A673 (cell line): ENCODE measurements at regions not wholly inside any gene's neighbourhood (a gene's known extent, or its start where the extent isn't known, plus 50 kb on each side); places are given as distances from the start of the nearest gene placed in this dataset.

Experiments
- BruUV-seq: library from RNA; stranded (reverse); fragments of 400-500 nt; replicated peaks from 2 replicates; lab custom pipeline; 2021; lab: Mats Ljungman, UMichigan
- CTCF ChIA-PET: fragments of 300-600 bp; sonication (Branson Sonifier 250); formaldehyde crosslinking; loops from one replicate; lab custom pipeline; 2022; ENCODE audit warnings: antibody characterized with exemption; lab: Charles Lee
- POLR2A ChIA-PET: fragments of 300-600 bp; sonication (Branson Sonifier 250); formaldehyde crosslinking; loops from one replicate; lab custom pipeline; 2022; ENCODE audit warnings: antibody characterized with exemption; ENCODE audit not compliant: low non-redundant PET; lab: Charles Lee
- DNase-seq: peaks from one replicate; pipeline ENCODE4 v3.0.0-alpha.2; 2015; ENCODE audit warnings: low spot score
- H3K27ac ChIP-seq: fragments of 200-600 bp; sonication (generic); 2 replicates; pipeline ENCODE4 v1.5.1; 2016; ENCODE audit warnings: mixed run types, low read depth, mild to moderate bottlenecking, mixed read lengths, antibody characterized with exemption, low read length; ENCODE audit not compliant: poor library complexity, severe bottlenecking
- H3K27me3 ChIP-seq: fragments of 200-600 bp; sonication (generic); replicated peaks from 2 replicates; pipeline ENCODE4 v1.6.1; 2017; ENCODE audit warnings: mixed run types, low read depth, mild to moderate bottlenecking, mixed read lengths, antibody characterized with exemption, low read length; ENCODE audit not compliant: insufficient read depth, poor library complexity
- H3K36me3 ChIP-seq: fragments of 200-600 bp; sonication (generic); 2 replicates; pipeline ENCODE4 v1.6.1; 2016; ENCODE audit warnings: mixed run types, mild to moderate bottlenecking, mixed read lengths, antibody characterized with exemption, low read length; ENCODE audit not compliant: insufficient read depth, poor library complexity, severe bottlenecking
- H3K4me1 ChIP-seq: fragments of 200-600 bp; sonication (generic); 2 replicates; pipeline ENCODE4 v1.6.1; 2017; ENCODE audit warnings: mixed run types, mild to moderate bottlenecking, mixed read lengths, antibody characterized with exemption, low read length; ENCODE audit not compliant: insufficient read depth, poor library complexity, severe bottlenecking
- H3K4me3 ChIP-seq: fragments of 200-600 bp; sonication (generic); 2 replicates; pipeline ENCODE4 v1.5.1; 2016; ENCODE audit warnings: low read depth, mixed run types, mild to moderate bottlenecking, mixed read lengths, low read length; ENCODE audit not compliant: poor library complexity, severe bottlenecking
- H3K9me3 ChIP-seq: fragments of 200-600 bp; sonication (generic); 2 replicates; pipeline ENCODE4 v1.6.1; 2016; ENCODE audit warnings: mixed run types, low read depth, mild to moderate bottlenecking, mixed read lengths, antibody characterized with exemption, low read length; ENCODE audit not compliant: poor library complexity, severe bottlenecking
- CTCF ChIP-seq: fragments of 300-800, 200-600 bp; sonication (generic); conservative IDR thresholded peaks from 2 replicates; pipeline ENCODE4 v1.5.1; 2017; ENCODE audit warnings: low read depth, mild to moderate bottlenecking, antibody characterized with exemption, low read length, moderate library complexity, mixed read lengths
- EZH2 ChIP-seq: fragments of 200-600 bp; sonication (generic); IDR thresholded peaks from 2 replicates; pipeline ENCODE4 v1.6.1; 2017; ENCODE audit warnings: borderline replicate concordance, low read depth, mild to moderate bottlenecking, mixed read lengths, antibody characterized with exemption, low read length; ENCODE audit not compliant: poor library complexity, severe bottlenecking
- intact Hi-C: fragments of 100-400 bp; cut with micrococcal nuclease; formaldehyde crosslinking; loops from one replicate; pipeline ENCODE4 v1.10.0; 2022; ENCODE audit not compliant: unreplicated experiment

GRCh38 chr10:107616031-107616430, 451.5 kb upstream of the SORCS1 start:
- no peaks in the 10 kb centered on the region for H3K27me3 ChIP-seq
- no peak for TF ChIP-seq EZH2
- no peak for TF ChIP-seq CTCF
- H3K4me1 ChIP-seq, result no peaks in the 10 kb centered on the region
- H3K36me3 ChIP-seq, result no peaks in the 10 kb centered on the region
- H3K27ac ChIP-seq, result no peak overlapping the region
- DNase-seq, result no peak
- ChIA-PET POLR2A (no interaction called here), CTCF (no interaction called here)
- intact Hi-C loops, result no loop called here
- no peaks in the 10 kb centered on the region for H3K9me3 ChIP-seq
- BruUV-seq, result no TSS peak
- H3K4me3 ChIP-seq, result no peak overlapping the region

- H3K9me3 ChIP-seq, result no peaks in the 10 kb centered on the region
- intact Hi-C loops, result no loop called here
- TF ChIP-seq EZH2, result no peak
- no peak for TF ChIP-seq CTCF
- no peak overlapping the region for H3K27ac ChIP-seq
- H3K27me3 ChIP-seq, result no peaks in the 10 kb centered on the region
- BruUV-seq, result no TSS peak
- DNase-seq, result no peak
- CTCF ChIA-PET, result no interaction called here
- no peaks in the 10 kb centered on the region for H3K36me3 ChIP-seq
- H3K4me3 ChIP-seq, result no peak overlapping the region
- POLR2A ChIA-PET, result interaction anchor here (0.7 kb wide), 1 partner anchor 1299 kb away, joined by 3 read pairs; no protein-coding TSS in a partner anchor
- no peaks in the 10 kb centered on the region for H3K4me1 ChIP-seq
Measured at GRCh38 chr10:107614939-107615685, 450.6 kb upstream of the SORCS1 start.

GRCh38 chr10:107611115-107611514, 446.6 kb upstream of the SORCS1 start:
- Histone ChIP-seq H3K27ac (no peak overlapping the region), H3K4me3 (no peak overlapping the region), H3K4me1 (no peaks in the 10 kb centered on the region), H3K27me3 (no peaks in the 10 kb centered on the region), H3K36me3 (no peaks in the 10 kb centered on the region), H3K9me3 (no peaks in the 10 kb centered on the region)
- ChIA-PET POLR2A (no interaction called here), CTCF (no interaction called here)
- BruUV-seq, result no TSS peak
- TF ChIP-seq CTCF, result no peak
- TF ChIP-seq EZH2, result no peak
- intact Hi-C loops, result no loop called here
- no peak for DNase-seq
